IMR-90 (cell line): ENCODE measurements at regions not wholly inside any gene's neighbourhood (a gene's known extent, or its start where the extent isn't known, plus 50 kb on each side); places are given as distances from the start of the nearest gene placed in this dataset.

Experiments
- ATAC-seq: fragments of 200-7000 bp; cut with Tn5 transposase; 2 replicates; pipeline ENCODE4 v1.9.1; 2020; ENCODE audit warnings: low read depth, mild to moderate bottlenecking, moderate library complexity
- BruUV-seq: library from RNA; stranded (reverse); fragments of 400-500 nt; replicated peaks from 2 replicates; lab custom pipeline; 2021; lab: Mats Ljungman, UMichigan
- CTCF ChIA-PET: fragments of 300-600 bp; formaldehyde crosslinking; extraction: SDS; loops from one replicate; lab custom pipeline; 2021; ENCODE audit warnings: antibody characterized with exemption; lab: Yijun Ruan, JAX
- POLR2A ChIA-PET: fragments of 300-600 bp; sonication (Branson Sonifier 250); formaldehyde crosslinking; loops from one replicate; lab custom pipeline; 2022; ENCODE audit warnings: antibody characterized with exemption; ENCODE audit not compliant: unreplicated experiment; lab: Charles Lee
- DNase-seq: peaks from one replicate; pipeline ENCODE4 v3.0.0; 2013
- H2AFZ ChIP-seq: replicated peaks from 2 replicates; pipeline ENCODE3; 2013; ENCODE audit warnings: low read length, mild to moderate bottlenecking; ENCODE audit not compliant: poor library complexity
- H2AK5ac ChIP-seq: 2 replicates; pipeline ENCODE4 v1.6.1; 2013; ENCODE audit warnings: low read depth, low read length, inconsistent platforms
- H2AK9ac ChIP-seq: replicated peaks from 2 replicates; pipeline ENCODE3; 2013; ENCODE audit warnings: mild to moderate bottlenecking, low read depth, low read length, moderate library complexity; ENCODE audit not compliant: poor library complexity
- H2BK120ac ChIP-seq: 2 replicates; pipeline ENCODE4 v1.6.1; 2013; ENCODE audit warnings: low read depth, low read length, inconsistent platforms
- H2BK15ac ChIP-seq: 3 replicates; pipeline ENCODE4 v1.6.1; 2013; ENCODE audit warnings: low read depth, low read length, inconsistent platforms
- H2BK20ac ChIP-seq: 2 replicates; pipeline ENCODE4 v1.6.1; 2013; ENCODE audit warnings: low read depth, mild to moderate bottlenecking, inconsistent platforms, low read length, moderate library complexity
- H2BK5ac ChIP-seq: 2 replicates; pipeline ENCODE4 v1.6.1; 2013; ENCODE audit warnings: mild to moderate bottlenecking, low read depth, low read length, inconsistent platforms; ENCODE audit not compliant: poor library complexity, severe bottlenecking
- H3K14ac ChIP-seq: replicated peaks from 2 replicates; pipeline ENCODE4 v1.6.1; 2013; ENCODE audit warnings: low read depth, low read length, inconsistent platforms
- H3K18ac ChIP-seq: 2 replicates; pipeline ENCODE4 v1.6.1; 2013; ENCODE audit warnings: low read depth, low read length, control low read depth
- H3K23ac ChIP-seq: 2 replicates; pipeline ENCODE4 v1.6.1; 2013; ENCODE audit warnings: low read depth, low read length, inconsistent platforms
- H3K27ac ChIP-seq: 2 replicates; pipeline ENCODE4 v1.5.1; 2013; ENCODE audit warnings: mild to moderate bottlenecking, control low read depth, low read length; ENCODE audit not compliant: insufficient read depth
- H3K27me3 ChIP-seq: 2 replicates; pipeline ENCODE4 v1.6.1; 2013; ENCODE audit warnings: low read length; ENCODE audit not compliant: control insufficient read depth, insufficient read depth
- H3K36me3 ChIP-seq: 2 replicates; pipeline ENCODE4 v1.6.1; 2013; ENCODE audit warnings: low read length, mixed read lengths; ENCODE audit not compliant: control insufficient read depth, insufficient read depth
- H3K4ac ChIP-seq: 2 replicates; pipeline ENCODE4 v1.6.1; 2013; ENCODE audit warnings: low read depth, low read length, inconsistent platforms
- H3K4me1 ChIP-seq: 2 replicates; pipeline ENCODE4 v1.6.1; 2013; ENCODE audit warnings: low read length, mixed read lengths; ENCODE audit not compliant: control insufficient read depth, insufficient read depth
- H3K4me2 ChIP-seq: 2 replicates; pipeline ENCODE4 v1.6.1; 2013; ENCODE audit warnings: low read depth, mild to moderate bottlenecking, control low read depth, low read length, moderate library complexity
- H3K4me3 ChIP-seq: 2 replicates; pipeline ENCODE4 v1.5.1; 2013; ENCODE audit warnings: low read depth, mild to moderate bottlenecking, control low read depth, low read length, moderate library complexity; ENCODE audit not compliant: insufficient read depth
- H3K56ac ChIP-seq: 2 replicates; pipeline ENCODE4 v1.6.1; 2013; ENCODE audit warnings: low read length, inconsistent platforms; ENCODE audit not compliant: insufficient read depth; ENCODE audit errors: extremely low read depth
- H3K79me1 ChIP-seq, 2 experiments: 2 replicates each; pipeline ENCODE4 v1.6.1; 2013; ENCODE audit warnings: low read length in 2 of 2, inconsistent platforms in 1 of 2, low read depth in 1 of 2
- H3K9ac ChIP-seq: 2 replicates; pipeline ENCODE4 v1.6.1; 2013; ENCODE audit warnings: low read depth, low read length, control low read depth
- H3K9me1 ChIP-seq: 2 replicates; pipeline ENCODE4 v1.6.1; 2013; ENCODE audit warnings: low read length, inconsistent platforms; ENCODE audit not compliant: insufficient read depth
- H3K9me3 ChIP-seq: 2 replicates; pipeline ENCODE4 v1.6.1; 2013; ENCODE audit warnings: low read length; ENCODE audit not compliant: control insufficient read depth, insufficient read depth
- H4K20me1 ChIP-seq: 2 replicates; pipeline ENCODE4 v1.6.1; 2013; ENCODE audit warnings: low read length, inconsistent platforms; ENCODE audit not compliant: insufficient read depth
- H4K5ac ChIP-seq: 2 replicates; pipeline ENCODE4 v1.6.1; 2013; ENCODE audit warnings: mild to moderate bottlenecking, low read depth, low read length, control low read depth
- H4K8ac ChIP-seq, 2 experiments: 2 replicates each; pipeline ENCODE4 v1.6.1; 2013; ENCODE audit warnings: low read depth in 2 of 2, low read length in 2 of 2, control low read depth in 1 of 2, inconsistent platforms in 1 of 2
- H4K91ac ChIP-seq: 2 replicates; pipeline ENCODE4 v1.6.1; 2013; ENCODE audit warnings: low read depth, low read length, inconsistent platforms; ENCODE audit not compliant: insufficient read depth
- BHLHE40 ChIP-seq: fragments of 150-350 bp; IDR thresholded peaks from 2 replicates; pipeline ENCODE4 v1.6.1; 2016; ENCODE audit warnings: mild to moderate bottlenecking, low read depth, low read length
- CEBPB ChIP-seq: IDR thresholded peaks from 2 replicates; pipeline ENCODE4 v1.6.1; 2012; ENCODE audit warnings: low read depth, low read length, improper control_type of control experiment
- CHD1 ChIP-seq: IDR thresholded peaks from 2 replicates; pipeline ENCODE4 v1.6.1; 2012; ENCODE audit warnings: low read depth, low read length, improper control_type of control experiment
- CTCF ChIP-seq: conservative IDR thresholded peaks from 2 replicates; pipeline ENCODE4 v1.5.1; 2012; ENCODE audit warnings: mild to moderate bottlenecking, low read depth, low read length, improper control_type of control experiment
- ELK1 ChIP-seq: fragments of 150-350 bp; IDR thresholded peaks from 2 replicates; pipeline ENCODE4 v1.6.1; 2016; ENCODE audit warnings: low read depth, mild to moderate bottlenecking, low read length, moderate library complexity, borderline replicate concordance
- FOS ChIP-seq: fragments of 150-350 bp; IDR thresholded peaks from 2 replicates; pipeline ENCODE4 v1.6.1; 2016; ENCODE audit warnings: low read depth, low read length
- MAFK ChIP-seq: IDR thresholded peaks from 2 replicates; pipeline ENCODE4 v1.6.1; 2012; ENCODE audit warnings: low read depth, low read length, improper control_type of control experiment
- MAZ ChIP-seq: IDR thresholded peaks from 2 replicates; pipeline ENCODE4 v1.6.1; 2012; ENCODE audit warnings: low read depth, mild to moderate bottlenecking, low read length, improper control_type of control experiment, moderate library complexity, borderline replicate concordance
- MXI1 ChIP-seq: IDR thresholded peaks from 2 replicates; pipeline ENCODE4 v1.6.1; 2012; ENCODE audit warnings: low read depth, mild to moderate bottlenecking, low read length, moderate library complexity, borderline replicate concordance
- NFE2L2 ChIP-seq: fragments of 150-350 bp; IDR thresholded peaks from 2 replicates; pipeline ENCODE4 v1.6.1; 2016; ENCODE audit warnings: low read depth, mild to moderate bottlenecking, low read length
- POLR2A ChIP-seq: IDR thresholded peaks from 2 replicates; pipeline ENCODE4 v1.6.1; 2012; ENCODE audit warnings: mild to moderate bottlenecking, low read depth, low read length
- RAD21 ChIP-seq: IDR thresholded peaks from 2 replicates; pipeline ENCODE4 v1.6.1; 2012; ENCODE audit warnings: low read length, improper control_type of control experiment
- RCOR1 ChIP-seq: IDR thresholded peaks from 2 replicates; pipeline ENCODE4 v1.6.1; 2012; ENCODE audit warnings: mild to moderate bottlenecking, low read length, improper control_type of control experiment; ENCODE audit not compliant: insufficient replicate concordance
- RFX5 ChIP-seq: IDR thresholded peaks from 2 replicates; pipeline ENCODE4 v1.8.0; 2012; ENCODE audit warnings: low read depth, mild to moderate bottlenecking, low read length, moderate library complexity
- SMC3 ChIP-seq: fragments of 150-350 bp; IDR thresholded peaks from 2 replicates; pipeline ENCODE4 v1.6.1; 2016; ENCODE audit warnings: low read depth, mild to moderate bottlenecking, antibody characterized with exemption, low read length, moderate library complexity
- WGBS, 2 experiments: methylation state at CpG; one replicate each; pipeline versions ENCODE4 v1.1.5 to v1.1.7; 2013; ENCODE audit warnings: missing lambda C conversion rate in 2 of 2; ENCODE audit not compliant: insufficient read length in 1 of 2; ENCODE audit errors: extremely low coverage in 2 of 2; 5-methylcytosine and 5-hydroxymethylcytosine counted together
- dilution Hi-C: fragments of 300-500 bp; cut with HindIII; formaldehyde crosslinking; loops from one replicate; pipeline ENCODE4 v1.14.3; 2018; ENCODE audit warnings: low sequenced_read_pairs; ENCODE audit not compliant: unreplicated experiment
- in situ Hi-C: fragments of 300-500 bp; cut with MboI; formaldehyde crosslinking; loops from 3 replicates; pipeline ENCODE4 v1.14.3; 2019; ENCODE audit warnings: low sequenced_read_pairs, inconsistent platforms, mixed read lengths
- intact Hi-C: fragments of 100-400 bp; cut with micrococcal nuclease; formaldehyde crosslinking; loops from 2 replicates; pipeline ENCODE4 v1.10.0; 2022
- TF ChIP-seq, protein P1 (sequence below): fragments of 150-350 bp; IDR thresholded peaks from 2 replicates; pipeline ENCODE4 v1.6.1; 2017; ENCODE audit warnings: mild to moderate bottlenecking, antibody characterized with exemption, low read length, low read depth

- Histone ChIP-seq H3K79me1 (no peaks in the 10 kb centered on the region), H4K5ac (no peak overlapping the region), H3K56ac (no peak overlapping the region), H3K23ac (no peak overlapping the region), H2BK20ac (no peak overlapping the region), H3K36me3 (no peaks in the 10 kb centered on the region), H2AK9ac (no peak overlapping the region), H3K9ac (no peak overlapping the region), H3K4me1 (no peaks in the 10 kb centered on the region), H2BK5ac (no peak overlapping the region), H4K20me1 (no peaks in the 10 kb centered on the region), H3K14ac (no peak overlapping the region), H4K8ac (no peak overlapping the region), H3K4me2 (no peak overlapping the region), H3K4ac (no peak overlapping the region), H3K9me1 (no peaks in the 10 kb centered on the region), H2BK15ac (no peak overlapping the region), H3K4me3 (no peak overlapping the region), H3K27ac (no peak overlapping the region), H2BK120ac (no peak overlapping the region), H4K91ac (no peak overlapping the region), H3K18ac (no peak overlapping the region), H3K9me3 (no peaks in the 10 kb centered on the region), H3K27me3 (no peaks in the 10 kb centered on the region), H2AK5ac (no peak overlapping the region), H2AFZ (no peak overlapping the region)
- TF ChIP-seq CHD1 = no peak
- TF ChIP-seq MAZ = no peak
- no peak for TF ChIP-seq SMC3
- no peak for TF ChIP-seq MXI1
- no peak for TF ChIP-seq CTCF
- no peak for TF ChIP-seq POLR2A
- TF ChIP-seq, protein P1, sequence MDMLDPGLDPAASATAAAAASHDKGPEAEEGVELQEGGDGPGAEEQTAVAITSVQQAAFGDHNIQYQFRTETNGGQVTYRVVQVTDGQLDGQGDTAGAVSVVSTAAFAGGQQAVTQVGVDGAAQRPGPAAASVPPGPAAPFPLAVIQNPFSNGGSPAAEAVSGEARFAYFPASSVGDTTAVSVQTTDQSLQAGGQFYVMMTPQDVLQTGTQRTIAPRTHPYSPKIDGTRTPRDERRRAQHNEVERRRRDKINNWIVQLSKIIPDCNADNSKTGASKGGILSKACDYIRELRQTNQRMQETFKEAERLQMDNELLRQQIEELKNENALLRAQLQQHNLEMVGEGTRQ = no peak
- no peak for TF ChIP-seq MAFK
- TF ChIP-seq ELK1 = no peak
- no peak for TF ChIP-seq RCOR1
- TF ChIP-seq RFX5 = no peak
- TF ChIP-seq NFE2L2 = no peak
- no peak for TF ChIP-seq CEBPB
- no peak for TF ChIP-seq BHLHE40
- TF ChIP-seq FOS = no peak
- no peak for TF ChIP-seq RAD21
- no CpG with 5 or more reads among the region's 2 CpGs for WGBS, 2 experiments
- CTCF ChIA-PET = no interaction called here
- no peak for ATAC-seq
- dilution Hi-C loops = no loop called here
- in situ Hi-C loops = no loop called here
- intact Hi-C loops = no loop called here
- no TSS peak for BruUV-seq
- DNase-seq = no peak
- POLR2A ChIA-PET = no interaction called here
These were observed 549.8 kb downstream of the MATN1 start for GRCh38 chr1:30173560-30173959.
